ENCODE measurements at regions not wholly inside any gene's neighbourhood (a gene's known extent, or its start where the extent isn't known, plus 50 kb on each side); places are given as distances from the start of the nearest gene placed in this dataset.

DNA sequence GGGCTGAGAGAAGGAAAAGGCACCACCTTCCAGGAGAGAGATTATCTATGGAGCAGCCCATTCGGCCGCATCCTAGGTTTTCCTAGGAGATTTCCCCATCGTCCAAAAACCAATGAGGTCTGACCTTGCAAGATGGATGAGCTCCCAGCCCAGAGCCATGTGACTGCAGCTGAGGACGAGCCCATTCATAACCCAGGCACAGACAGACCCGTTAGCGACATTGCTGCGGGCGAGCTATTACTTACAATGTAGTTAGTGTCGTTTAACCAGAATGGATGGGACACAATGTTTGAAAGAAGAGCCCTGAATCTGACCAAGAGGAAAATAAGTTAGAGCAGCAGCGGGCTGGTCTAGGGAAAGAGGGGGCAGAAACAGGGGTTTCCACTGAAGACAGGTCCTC is 395.9 kb upstream of the CADM1 start:
- Histone ChIP-seq H3K4me1 (ENCODE audit: control insufficient read depth, insufficient read depth, low read length) (no peaks in the 10 kb centered on the region), H3K27me3 (ENCODE audit: control insufficient read depth, insufficient read depth, low read length) (no peaks in the 10 kb centered on the region), H3K27ac (ENCODE audit: low read length) (no peak overlapping the region), H3K4me3 (ENCODE audit: low read depth in 2 of 2, low read length in 2 of 2) (no peak overlapping the region), H3K9me3 (ENCODE audit: control insufficient read depth, insufficient read depth, low read depth, low read length) (no peaks in the 10 kb centered on the region), H3K36me3 (ENCODE audit: control insufficient read depth, insufficient read depth, low read length) (no peaks in the 10 kb centered on the region)
- DNase-seq (ENCODE audit: low read depth, low spot score) = no peak
- in situ Hi-C loops (cut with HindIII; ENCODE audit: low pct_unique_long_range_greater_than_20kb, low sequenced_read_pairs) = no loop called here
- intact Hi-C loops (cut with micrococcal nuclease; ENCODE audit: unreplicated experiment) = no loop called here
- CTCF ChIA-PET = no interaction called here
- no peak for ATAC-seq
- POLR2A ChIA-PET = no interaction called here
- no TSS peak for BruUV-seq (replicated peaks)
- TF ChIP-seq SIN3A (IDR thresholded peaks at IDR 0.05; ENCODE audit: borderline replicate concordance, insufficient read depth, low read depth, low read length) (no peak), TCF7L2 (IDR thresholded peaks at IDR 0.05; ENCODE audit: low read depth, low read length) (no peak)

DNA sequence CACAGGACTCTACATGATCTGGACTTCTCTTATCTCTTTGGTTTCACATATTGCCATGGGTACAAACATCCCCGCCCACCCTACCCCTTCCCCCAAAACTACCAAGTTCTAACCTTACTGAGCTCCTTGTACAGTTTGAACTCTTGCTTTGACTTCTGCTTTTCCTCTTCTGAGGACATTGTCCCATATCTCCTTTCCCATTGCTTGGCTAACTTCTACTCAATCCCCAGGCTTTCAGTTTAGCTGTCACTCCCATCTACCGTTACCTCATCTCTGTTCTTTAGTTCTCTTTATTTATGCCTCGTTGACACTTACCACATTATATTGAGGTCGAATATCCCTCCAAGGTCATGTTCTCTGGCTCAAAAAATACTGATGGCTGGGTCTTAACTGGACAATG is 393.5 kb upstream of the CADM1 start:
- in situ Hi-C loops (cut with HindIII; ENCODE audit: low pct_unique_long_range_greater_than_20kb, low sequenced_read_pairs) (no loop called here), intact Hi-C loops (cut with micrococcal nuclease; ENCODE audit: unreplicated experiment) (no loop called here)
- ChIA-PET CTCF (no interaction called here), POLR2A (no interaction called here)
- Histone ChIP-seq H3K4me3 (ENCODE audit: low read depth in 2 of 2, low read length in 2 of 2) (no peak overlapping the region), H3K36me3 (ENCODE audit: control insufficient read depth, insufficient read depth, low read length) (no peaks in the 10 kb centered on the region), H3K4me1 (ENCODE audit: control insufficient read depth, insufficient read depth, low read length) (no peaks in the 10 kb centered on the region), H3K27me3 (ENCODE audit: control insufficient read depth, insufficient read depth, low read length) (no peaks in the 10 kb centered on the region), H3K27ac (ENCODE audit: low read length) (no peak overlapping the region), H3K9me3 (ENCODE audit: control insufficient read depth, insufficient read depth, low read depth, low read length) (no peaks in the 10 kb centered on the region)
- no peak for DNase-seq (ENCODE audit: low read depth, low spot score)
- TF ChIP-seq, protein P1, sequence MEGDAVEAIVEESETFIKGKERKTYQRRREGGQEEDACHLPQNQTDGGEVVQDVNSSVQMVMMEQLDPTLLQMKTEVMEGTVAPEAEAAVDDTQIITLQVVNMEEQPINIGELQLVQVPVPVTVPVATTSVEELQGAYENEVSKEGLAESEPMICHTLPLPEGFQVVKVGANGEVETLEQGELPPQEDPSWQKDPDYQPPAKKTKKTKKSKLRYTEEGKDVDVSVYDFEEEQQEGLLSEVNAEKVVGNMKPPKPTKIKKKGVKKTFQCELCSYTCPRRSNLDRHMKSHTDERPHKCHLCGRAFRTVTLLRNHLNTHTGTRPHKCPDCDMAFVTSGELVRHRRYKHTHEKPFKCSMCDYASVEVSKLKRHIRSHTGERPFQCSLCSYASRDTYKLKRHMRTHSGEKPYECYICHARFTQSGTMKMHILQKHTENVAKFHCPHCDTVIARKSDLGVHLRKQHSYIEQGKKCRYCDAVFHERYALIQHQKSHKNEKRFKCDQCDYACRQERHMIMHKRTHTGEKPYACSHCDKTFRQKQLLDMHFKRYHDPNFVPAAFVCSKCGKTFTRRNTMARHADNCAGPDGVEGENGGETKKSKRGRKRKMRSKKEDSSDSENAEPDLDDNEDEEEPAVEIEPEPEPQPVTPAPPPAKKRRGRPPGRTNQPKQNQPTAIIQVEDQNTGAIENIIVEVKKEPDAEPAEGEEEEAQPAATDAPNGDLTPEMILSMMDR (IDR thresholded peaks at IDR 0.05) = no peak
- TF ChIP-seq SIN3A (IDR thresholded peaks at IDR 0.05; ENCODE audit: borderline replicate concordance, insufficient read depth, low read depth, low read length) (no peak), POLR2AphosphoS5 (IDR thresholded peaks at IDR 0.05; ENCODE audit: low read depth, low read length) (no peak), TCF7L2 (IDR thresholded peaks at IDR 0.05; ENCODE audit: low read depth, low read length) (no peak)
- TF ChIP-seq, protein P2, sequence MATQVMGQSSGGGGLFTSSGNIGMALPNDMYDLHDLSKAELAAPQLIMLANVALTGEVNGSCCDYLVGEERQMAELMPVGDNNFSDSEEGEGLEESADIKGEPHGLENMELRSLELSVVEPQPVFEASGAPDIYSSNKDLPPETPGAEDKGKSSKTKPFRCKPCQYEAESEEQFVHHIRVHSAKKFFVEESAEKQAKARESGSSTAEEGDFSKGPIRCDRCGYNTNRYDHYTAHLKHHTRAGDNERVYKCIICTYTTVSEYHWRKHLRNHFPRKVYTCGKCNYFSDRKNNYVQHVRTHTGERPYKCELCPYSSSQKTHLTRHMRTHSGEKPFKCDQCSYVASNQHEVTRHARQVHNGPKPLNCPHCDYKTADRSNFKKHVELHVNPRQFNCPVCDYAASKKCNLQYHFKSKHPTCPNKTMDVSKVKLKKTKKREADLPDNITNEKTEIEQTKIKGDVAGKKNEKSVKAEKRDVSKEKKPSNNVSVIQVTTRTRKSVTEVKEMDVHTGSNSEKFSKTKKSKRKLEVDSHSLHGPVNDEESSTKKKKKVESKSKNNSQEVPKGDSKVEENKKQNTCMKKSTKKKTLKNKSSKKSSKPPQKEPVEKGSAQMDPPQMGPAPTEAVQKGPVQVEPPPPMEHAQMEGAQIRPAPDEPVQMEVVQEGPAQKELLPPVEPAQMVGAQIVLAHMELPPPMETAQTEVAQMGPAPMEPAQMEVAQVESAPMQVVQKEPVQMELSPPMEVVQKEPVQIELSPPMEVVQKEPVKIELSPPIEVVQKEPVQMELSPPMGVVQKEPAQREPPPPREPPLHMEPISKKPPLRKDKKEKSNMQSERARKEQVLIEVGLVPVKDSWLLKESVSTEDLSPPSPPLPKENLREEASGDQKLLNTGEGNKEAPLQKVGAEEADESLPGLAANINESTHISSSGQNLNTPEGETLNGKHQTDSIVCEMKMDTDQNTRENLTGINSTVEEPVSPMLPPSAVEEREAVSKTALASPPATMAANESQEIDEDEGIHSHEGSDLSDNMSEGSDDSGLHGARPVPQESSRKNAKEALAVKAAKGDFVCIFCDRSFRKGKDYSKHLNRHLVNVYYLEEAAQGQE (IDR thresholded peaks at IDR 0.05; ENCODE audit: insufficient read depth in 1 of 2, low read depth in 2 of 2, low read length in 1 of 2) = no peak
- no TSS peak for BruUV-seq (replicated peaks)
- no peak for ATAC-seq

DNA sequence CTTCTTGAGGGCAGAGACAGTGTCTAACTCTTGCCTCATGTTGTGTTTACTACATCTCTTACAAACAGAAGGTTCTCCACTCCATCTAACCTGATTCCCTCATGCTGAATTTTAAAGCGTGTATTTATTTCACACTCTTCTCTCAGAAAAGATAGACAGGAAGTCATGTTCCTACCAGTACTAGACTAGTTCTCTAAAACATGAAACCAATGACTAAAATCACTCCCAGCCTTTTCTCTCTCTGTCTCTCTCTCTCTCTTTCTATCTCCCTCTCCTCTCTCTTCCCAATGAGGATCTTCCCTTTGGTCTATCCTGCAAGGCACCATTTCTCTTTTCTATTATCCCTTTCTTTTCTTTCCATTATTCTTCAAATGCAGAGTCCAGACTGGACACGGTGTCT is 391.9 kb upstream of the CADM1 start:
- CTCF ChIA-PET = no interaction called here
- no peaks in the 10 kb centered on the region for H3K9me3 ChIP-seq (ENCODE audit: control insufficient read depth, insufficient read depth, low read depth, low read length)
- TF ChIP-seq TCF7L2 (IDR thresholded peaks at IDR 0.05; ENCODE audit: low read depth, low read length) = no peak
- TF ChIP-seq, protein P2 (IDR thresholded peaks at IDR 0.05; ENCODE audit: insufficient read depth in 1 of 2, low read depth in 2 of 2, low read length in 1 of 2) = no peak
- TF ChIP-seq SIN3A (IDR thresholded peaks at IDR 0.05; ENCODE audit: borderline replicate concordance, insufficient read depth, low read depth, low read length) = no peak
- TF ChIP-seq POLR2AphosphoS5 (IDR thresholded peaks at IDR 0.05; ENCODE audit: low read depth, low read length) = no peak
- TF ChIP-seq, protein P1 (IDR thresholded peaks at IDR 0.05) = no peak

More for the DNA sequence above, 391.9 kb upstream of the CADM1 start:
- intact Hi-C loops (cut with micrococcal nuclease; ENCODE audit: unreplicated experiment) = no loop called here
- DNase-seq (ENCODE audit: low read depth, low spot score) (no peak), ATAC-seq (no peak)
- Histone ChIP-seq H3K27me3 (ENCODE audit: control insufficient read depth, insufficient read depth, low read length) (no peaks in the 10 kb centered on the region), H3K36me3 (ENCODE audit: control insufficient read depth, insufficient read depth, low read length) (no peaks in the 10 kb centered on the region), H3K27ac (ENCODE audit: low read length) (no peak overlapping the region), H3K4me1 (ENCODE audit: control insufficient read depth, insufficient read depth, low read length) (no peaks in the 10 kb centered on the region), H3K4me3 (ENCODE audit: low read depth in 2 of 2, low read length in 2 of 2) (no peak overlapping the region)
- BruUV-seq (replicated peaks) = no TSS peak
- POLR2A ChIA-PET = no interaction called here
- in situ Hi-C loops (cut with HindIII; ENCODE audit: low pct_unique_long_range_greater_than_20kb, low sequenced_read_pairs) = no loop called here
